Smooth muscle cell (in vitro differentiated cells): ENCODE measurements at regions not wholly inside any gene's neighbourhood (a gene's known extent, or its start where the extent isn't known, plus 50 kb on each side); places are given as distances from the start of the nearest gene placed in this dataset.

ENCODE experiments used
- DNase-seq: peaks from one replicate; lab custom pipeline; 2025; ENCODE audit not compliant: unreplicated experiment; lab: John Stamatoyannopoulos, UW
- H2AFZ ChIP-seq: fragments of 200-600 bp; sonication (generic); 2 replicates; pipeline ENCODE4 v1.6.0; 2016; ENCODE audit warnings: antibody characterized with exemption, low read depth, mild to moderate bottlenecking
- H3F3A ChIP-seq: fragments of 200-600 bp; sonication (generic); 2 replicates; pipeline ENCODE4 v1.6.0; 2017; ENCODE audit warnings: antibody characterized with exemption, low read depth
- H3K27ac ChIP-seq: fragments of 200-600 bp; sonication (generic); 2 replicates; pipeline ENCODE4 v1.5.1; 2016; ENCODE audit warnings: low read depth, mild to moderate bottlenecking
- H3K27me3 ChIP-seq: fragments of 200-600 bp; sonication (generic); 2 replicates; pipeline ENCODE4 v1.6.1; 2016; ENCODE audit warnings: low read depth, mild to moderate bottlenecking
- H3K36me3 ChIP-seq: fragments of 200-600 bp; sonication (generic); 2 replicates; pipeline ENCODE4 v1.5.1; 2016; ENCODE audit warnings: low read depth
- H3K4me1 ChIP-seq: fragments of 200-600 bp; sonication (generic); 2 replicates; pipeline ENCODE4 v1.5.1; 2016; ENCODE audit warnings: low read depth
- H3K4me2 ChIP-seq: fragments of 200-600 bp; sonication (generic); 2 replicates; pipeline ENCODE4 v1.6.0; 2016; ENCODE audit warnings: mild to moderate bottlenecking
- H3K4me3 ChIP-seq: fragments of 200-600 bp; sonication (generic); 2 replicates; pipeline ENCODE4 v1.5.1; 2016; ENCODE audit warnings: mild to moderate bottlenecking
- H3K79me2 ChIP-seq: fragments of 200-600 bp; sonication (generic); 2 replicates; pipeline ENCODE4 v1.6.0; 2016; ENCODE audit warnings: low read depth, mild to moderate bottlenecking
- H3K9ac ChIP-seq: fragments of 200-600 bp; sonication (generic); 2 replicates; pipeline ENCODE4 v1.6.0; 2016; ENCODE audit warnings: low read depth
- H3K9me3 ChIP-seq: fragments of 200-600 bp; sonication (generic); replicated peaks from 2 replicates; pipeline ENCODE4 v1.5.1; 2016; ENCODE audit warnings: low read depth
- H4K20me1 ChIP-seq: fragments of 200-600 bp; sonication (generic); 2 replicates; pipeline ENCODE4 v1.6.0; 2016; ENCODE audit warnings: low read depth
- CTCF ChIP-seq: fragments of 200-600 bp; sonication (generic); IDR thresholded peaks from 2 replicates; pipeline ENCODE4 v1.5.1; 2017; ENCODE audit warnings: borderline replicate concordance, mild to moderate bottlenecking, antibody characterized with exemption; ENCODE audit not compliant: insufficient read depth, poor library complexity, severe bottlenecking
- WGBS: methylation state at CpG from one replicate; pipeline ENCODE4 v1.1.7; 2016; ENCODE audit warnings: low lambda C conversion rate; 5-methylcytosine and 5-hydroxymethylcytosine counted together

GRCh38 chr17:63344383-63344782, 101.7 kb downstream of the CYB561 start:
- Histone ChIP-seq H3K9ac (no peak overlapping the region), H3K79me2 (no peaks in the 10 kb centered on the region), H3F3A (no peaks in the 10 kb centered on the region), H3K27ac (no peak overlapping the region), H2AFZ (no peak overlapping the region), H3K4me1 (no peaks in the 10 kb centered on the region), H3K27me3 (no peaks in the 10 kb centered on the region), H3K4me3 (no peak overlapping the region), H3K36me3 (peaks cover 7% of the 10 kb centered on the region), H3K4me2 (no peak overlapping the region), H3K9me3 (no peaks in the 10 kb centered on the region), H4K20me1 (peaks cover 3% of the 10 kb centered on the region)
- 95% methylated on average over 1 of the region's 1 CpG for WGBS
- TF ChIP-seq CTCF = no peak
- DNase-seq = no peak

GRCh38 chr17:63345611-63346010, 100.5 kb downstream of the CYB561 start:
- 55% methylated on average over 1 of the region's 1 CpG for WGBS
- peaks cover 7% of the 10 kb centered on the region for H3K36me3 ChIP-seq

GRCh38 chr17:63347475-63347874, 98.6 kb downstream of the CYB561 start:
- Histone ChIP-seq H3K27me3 (no peaks in the 10 kb centered on the region), H4K20me1 (no peaks in the 10 kb centered on the region), H2AFZ (no peak overlapping the region), H3K79me2 (no peaks in the 10 kb centered on the region), H3K27ac (no peak overlapping the region), H3K9ac (no peak overlapping the region), H3K36me3 (peaks cover 7% of the 10 kb centered on the region), H3K4me1 (no peaks in the 10 kb centered on the region), H3K4me2 (no peak overlapping the region), H3F3A (no peaks in the 10 kb centered on the region), H3K9me3 (no peaks in the 10 kb centered on the region), H3K4me3 (no peak overlapping the region)
- 98% methylated on average over 2 of the region's 2 CpGs for WGBS
- DNase-seq = no peak
- TF ChIP-seq CTCF = no peak

More at GRCh38 chr17:63345611-63346010, 100.5 kb downstream of the CYB561 start:
- Histone ChIP-seq H3K9ac (no peak overlapping the region), H3F3A (no peaks in the 10 kb centered on the region), H3K4me3 (no peak overlapping the region), H4K20me1 (no peaks in the 10 kb centered on the region), H3K27ac (no peak overlapping the region), H3K79me2 (no peaks in the 10 kb centered on the region), H3K4me2 (no peak overlapping the region), H3K9me3 (no peaks in the 10 kb centered on the region), H2AFZ (no peak overlapping the region), H3K27me3 (no peaks in the 10 kb centered on the region), H3K4me1 (no peaks in the 10 kb centered on the region)
- DNase-seq = no peak
- no peak for TF ChIP-seq CTCF

- Histone ChIP-seq H3K4me1 (no peaks in the 10 kb centered on the region), H3K9ac (no peak overlapping the region), H3K9me3 (no peaks in the 10 kb centered on the region), H3K27me3 (no peaks in the 10 kb centered on the region), H3K27ac (no peak overlapping the region), H3K36me3 (no peaks in the 10 kb centered on the region), H4K20me1 (no peaks in the 10 kb centered on the region), H3K79me2 (no peaks in the 10 kb centered on the region), H2AFZ (no peak overlapping the region), H3K4me3 (no peak overlapping the region), H3F3A (no peaks in the 10 kb centered on the region), H3K4me2 (no peak overlapping the region)
- 83% methylated on average over 3 of the region's 3 CpGs for WGBS
- no peak for DNase-seq
- no peak for TF ChIP-seq CTCF
Observed at GRCh38 chr17:63349478-63350000, 96.6 kb downstream of the CYB561 start.
